Smooth muscle cell (in vitro differentiated cells): ENCODE measurements at regions not wholly inside any gene's neighbourhood (a gene's known extent, or its start where the extent isn't known, plus 50 kb on each side); places are given as distances from the start of the nearest gene placed in this dataset.

Source experiments
- DNase-seq: peaks from one replicate; lab custom pipeline; 2025; ENCODE audit not compliant: unreplicated experiment; lab: John Stamatoyannopoulos, UW
- H2AFZ ChIP-seq: fragments of 200-600 bp; sonication (generic); 2 replicates; pipeline ENCODE4 v1.6.0; 2016; ENCODE audit warnings: antibody characterized with exemption, low read depth, mild to moderate bottlenecking
- H3F3A ChIP-seq: fragments of 200-600 bp; sonication (generic); 2 replicates; pipeline ENCODE4 v1.6.0; 2017; ENCODE audit warnings: antibody characterized with exemption, low read depth
- H3K27ac ChIP-seq: fragments of 200-600 bp; sonication (generic); 2 replicates; pipeline ENCODE4 v1.5.1; 2016; ENCODE audit warnings: low read depth, mild to moderate bottlenecking
- H3K27me3 ChIP-seq: fragments of 200-600 bp; sonication (generic); 2 replicates; pipeline ENCODE4 v1.6.1; 2016; ENCODE audit warnings: low read depth, mild to moderate bottlenecking
- H3K36me3 ChIP-seq: fragments of 200-600 bp; sonication (generic); 2 replicates; pipeline ENCODE4 v1.5.1; 2016; ENCODE audit warnings: low read depth
- H3K4me1 ChIP-seq: fragments of 200-600 bp; sonication (generic); 2 replicates; pipeline ENCODE4 v1.5.1; 2016; ENCODE audit warnings: low read depth
- H3K4me2 ChIP-seq: fragments of 200-600 bp; sonication (generic); 2 replicates; pipeline ENCODE4 v1.6.0; 2016; ENCODE audit warnings: mild to moderate bottlenecking
- H3K4me3 ChIP-seq: fragments of 200-600 bp; sonication (generic); 2 replicates; pipeline ENCODE4 v1.5.1; 2016; ENCODE audit warnings: mild to moderate bottlenecking
- H3K79me2 ChIP-seq: fragments of 200-600 bp; sonication (generic); 2 replicates; pipeline ENCODE4 v1.6.0; 2016; ENCODE audit warnings: low read depth, mild to moderate bottlenecking
- H3K9ac ChIP-seq: fragments of 200-600 bp; sonication (generic); 2 replicates; pipeline ENCODE4 v1.6.0; 2016; ENCODE audit warnings: low read depth
- H3K9me3 ChIP-seq: fragments of 200-600 bp; sonication (generic); replicated peaks from 2 replicates; pipeline ENCODE4 v1.5.1; 2016; ENCODE audit warnings: low read depth
- H4K20me1 ChIP-seq: fragments of 200-600 bp; sonication (generic); 2 replicates; pipeline ENCODE4 v1.6.0; 2016; ENCODE audit warnings: low read depth
- WGBS: methylation state at CpG from one replicate; pipeline ENCODE4 v1.1.7; 2016; ENCODE audit warnings: low lambda C conversion rate; 5-methylcytosine and 5-hydroxymethylcytosine counted together
- TF ChIP-seq, protein P1 (sequence below): fragments of 200-600 bp; sonication (generic); IDR thresholded peaks from 2 replicates; pipeline ENCODE4 v1.5.1; 2017; ENCODE audit warnings: borderline replicate concordance, mild to moderate bottlenecking, antibody characterized with exemption; ENCODE audit not compliant: insufficient read depth, poor library complexity, severe bottlenecking

DNA sequence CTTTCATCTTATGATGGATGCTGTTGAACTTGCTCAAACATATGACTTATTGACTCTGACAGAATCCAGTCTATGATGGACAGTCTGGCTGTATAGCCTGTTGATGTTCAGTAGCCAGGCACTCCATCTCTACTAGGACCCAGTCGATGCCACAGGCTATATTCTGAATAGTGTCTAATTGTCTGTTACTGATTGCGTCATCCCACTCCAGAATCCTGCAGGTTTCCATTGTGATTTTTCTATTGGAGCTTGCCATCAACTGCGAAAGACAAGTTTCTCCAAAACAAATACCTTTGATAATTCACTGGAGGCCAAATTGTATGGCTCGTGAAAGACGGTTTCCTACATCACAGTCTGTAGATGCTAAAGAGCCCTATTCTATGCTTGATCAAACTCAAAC lies 481.7 kb upstream of the CHORDC1 start:
- no peak overlapping the region for H2AFZ ChIP-seq
- H3K27me3 ChIP-seq, result no peaks in the 10 kb centered on the region
- H4K20me1 ChIP-seq, result no peaks in the 10 kb centered on the region
- no peak overlapping the region for H3K9ac ChIP-seq
- H3K36me3 ChIP-seq, result no peaks in the 10 kb centered on the region
- 94% methylated on average over 5 of the region's 5 CpGs for WGBS
- no peak overlapping the region for H3K27ac ChIP-seq
- no peak overlapping the region for H3K4me3 ChIP-seq
- H3K4me2 ChIP-seq, result no peak overlapping the region
- no peaks in the 10 kb centered on the region for H3F3A ChIP-seq
- peaks cover 5% of the 10 kb centered on the region for H3K4me1 ChIP-seq
- TF ChIP-seq, protein P1, sequence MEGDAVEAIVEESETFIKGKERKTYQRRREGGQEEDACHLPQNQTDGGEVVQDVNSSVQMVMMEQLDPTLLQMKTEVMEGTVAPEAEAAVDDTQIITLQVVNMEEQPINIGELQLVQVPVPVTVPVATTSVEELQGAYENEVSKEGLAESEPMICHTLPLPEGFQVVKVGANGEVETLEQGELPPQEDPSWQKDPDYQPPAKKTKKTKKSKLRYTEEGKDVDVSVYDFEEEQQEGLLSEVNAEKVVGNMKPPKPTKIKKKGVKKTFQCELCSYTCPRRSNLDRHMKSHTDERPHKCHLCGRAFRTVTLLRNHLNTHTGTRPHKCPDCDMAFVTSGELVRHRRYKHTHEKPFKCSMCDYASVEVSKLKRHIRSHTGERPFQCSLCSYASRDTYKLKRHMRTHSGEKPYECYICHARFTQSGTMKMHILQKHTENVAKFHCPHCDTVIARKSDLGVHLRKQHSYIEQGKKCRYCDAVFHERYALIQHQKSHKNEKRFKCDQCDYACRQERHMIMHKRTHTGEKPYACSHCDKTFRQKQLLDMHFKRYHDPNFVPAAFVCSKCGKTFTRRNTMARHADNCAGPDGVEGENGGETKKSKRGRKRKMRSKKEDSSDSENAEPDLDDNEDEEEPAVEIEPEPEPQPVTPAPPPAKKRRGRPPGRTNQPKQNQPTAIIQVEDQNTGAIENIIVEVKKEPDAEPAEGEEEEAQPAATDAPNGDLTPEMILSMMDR, result no peak
- no peaks in the 10 kb centered on the region for H3K9me3 ChIP-seq
- DNase-seq, result no peak
- no peaks in the 10 kb centered on the region for H3K79me2 ChIP-seq

DNA sequence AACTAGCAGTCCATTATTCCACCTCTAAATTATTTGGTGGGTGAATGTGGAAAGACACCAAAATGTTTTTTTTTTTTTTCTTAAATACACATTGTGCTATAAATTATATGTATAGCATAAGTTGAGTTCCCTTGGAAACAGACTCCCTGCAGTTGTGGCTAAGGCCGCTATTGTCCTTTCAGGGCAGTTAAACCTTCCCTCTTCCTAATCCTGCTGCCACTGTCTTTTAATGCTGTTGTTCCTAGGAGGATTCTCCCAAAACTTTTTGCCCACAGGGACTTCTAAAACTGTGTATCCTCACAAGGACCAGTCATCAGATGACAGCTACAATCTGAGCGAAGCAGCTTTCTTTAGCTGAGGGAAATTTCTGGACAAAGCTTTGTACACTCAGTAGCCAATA lies 478.9 kb upstream of the CHORDC1 start:
- TF ChIP-seq, protein P1, result no peak
- no peak overlapping the region for H3K4me2 ChIP-seq
- H3K9ac ChIP-seq, result no peak overlapping the region
- H3F3A ChIP-seq, result no peaks in the 10 kb centered on the region
- no peak overlapping the region for H3K4me3 ChIP-seq
- no peak for DNase-seq
- WGBS, result 100% methylated on average over 2 of the region's 2 CpGs
- H3K36me3 ChIP-seq, result no peaks in the 10 kb centered on the region
- no peaks in the 10 kb centered on the region for H3K79me2 ChIP-seq
- no peak overlapping the region for H2AFZ ChIP-seq
- H3K9me3 ChIP-seq, result no peaks in the 10 kb centered on the region
- H4K20me1 ChIP-seq, result no peaks in the 10 kb centered on the region
- peaks cover 12% of the 10 kb centered on the region for H3K4me1 ChIP-seq
- no peaks in the 10 kb centered on the region for H3K27me3 ChIP-seq
- H3K27ac ChIP-seq, result no peak overlapping the region

DNA sequence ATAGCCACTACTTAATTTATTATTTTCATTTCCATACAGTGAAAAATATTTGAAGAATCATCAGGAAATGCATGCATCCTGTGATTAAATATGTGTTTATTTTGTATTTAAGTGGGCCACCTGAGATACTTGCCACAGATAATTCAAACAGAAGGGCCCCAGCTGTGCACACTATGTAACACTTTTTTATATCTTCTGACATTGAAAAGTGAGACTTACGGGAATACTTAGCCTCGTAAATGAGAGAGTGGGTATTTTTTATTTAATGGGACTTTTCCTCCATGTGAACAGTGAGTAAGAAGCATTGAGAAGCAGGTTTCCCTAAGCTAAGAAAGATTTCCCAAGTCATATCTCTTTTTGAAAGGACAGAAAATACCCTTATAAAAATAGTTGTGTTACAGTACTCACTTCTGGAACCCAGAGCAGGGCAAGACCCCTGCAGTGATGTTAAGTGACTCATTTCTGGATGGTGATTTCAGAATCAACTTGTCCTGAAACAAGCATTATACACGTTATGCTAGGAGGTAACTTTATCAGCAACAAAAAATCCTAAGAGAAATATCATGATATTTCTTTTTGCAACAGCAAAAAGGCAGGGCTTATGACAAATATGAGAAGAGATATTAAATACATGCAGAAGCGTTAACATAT lies 478.1 kb upstream of the CHORDC1 start:
- H3K9ac ChIP-seq, result no peak overlapping the region
- WGBS, result 67% methylated on average over 4 of the region's 4 CpGs

More for the DNA sequence above, 478.1 kb upstream of the CHORDC1 start:
- no peaks in the 10 kb centered on the region for H3F3A ChIP-seq
- no peaks in the 10 kb centered on the region for H3K27me3 ChIP-seq
- no peak overlapping the region for H3K4me3 ChIP-seq
- H2AFZ ChIP-seq, result no peak overlapping the region
- TF ChIP-seq, protein P1, result no peak
- DNase-seq, result no peak
- no peak overlapping the region for H3K27ac ChIP-seq
- peaks cover 12% of the 10 kb centered on the region for H3K4me1 ChIP-seq
- no peaks in the 10 kb centered on the region for H3K79me2 ChIP-seq
- H3K36me3 ChIP-seq, result no peaks in the 10 kb centered on the region
- no peaks in the 10 kb centered on the region for H3K9me3 ChIP-seq
- no peaks in the 10 kb centered on the region for H4K20me1 ChIP-seq
- no peak overlapping the region for H3K4me2 ChIP-seq
